ENCODE measurements at regions not wholly inside any gene's neighbourhood (a gene's known extent, or its start where the extent isn't known, plus 50 kb on each side); places are given as distances from the start of the nearest gene placed in this dataset.

- TF ChIP-seq CTCF (IDR thresholded peaks at IDR 0.05; ENCODE audit: low read depth, low read length), result no peak
- no peak for TF ChIP-seq EZH2phosphoT487 (IDR thresholded peaks at IDR 0.05; ENCODE audit: low read depth)
These were observed 224.1 kb upstream of the FGF16 start for GRCh38 chrX:77223046-77223445.

Measured in OCI-LY3 (cell line).